ENCODE measurements at regions not wholly inside any gene's neighbourhood (a gene's known extent, or its start where the extent isn't known, plus 50 kb on each side); places are given as distances from the start of the nearest gene placed in this dataset.

DNA sequence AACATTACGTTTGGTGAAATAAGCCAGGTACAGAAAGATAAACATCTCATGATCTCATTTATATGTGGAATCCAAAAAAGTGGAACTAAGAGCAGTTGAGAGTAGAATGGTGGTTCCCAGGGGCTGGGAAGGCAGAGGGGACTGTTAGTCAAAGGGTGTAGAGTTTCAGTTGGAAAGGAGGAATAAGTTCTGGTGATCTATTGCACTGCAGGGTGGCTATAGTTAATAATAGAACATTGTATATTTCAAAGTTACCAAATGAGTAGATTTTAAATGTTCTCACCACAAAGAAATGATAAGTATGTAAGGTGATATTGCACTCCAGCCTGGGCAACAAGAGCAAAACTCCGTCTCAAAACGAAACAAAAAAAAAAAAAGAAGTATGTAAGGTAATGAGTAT lies 260.1 kb upstream of the RAB6C start:
- intact Hi-C loops (cut with micrococcal nuclease), result no loop called here
- H3K36me3 ChIP-seq (ENCODE audit: low read depth, low read length), result no peaks in the 10 kb centered on the region
- no peaks in the 10 kb centered on the region for H3K9me2 ChIP-seq (replicated peaks; ENCODE audit: low read length)
- H3K4me1 ChIP-seq (ENCODE audit: insufficient read depth, low read length), result no peaks in the 10 kb centered on the region
- no peaks in the 10 kb centered on the region for H3F3A ChIP-seq (ENCODE audit: low read length, unreplicated experiment)
- CTCF ChIA-PET, result no interaction called here
- H3K4me3 ChIP-seq (ENCODE audit: low read length), result no peak overlapping the region
- ATAC-seq (no peak), DNase-seq (no peak)
- H2AFZ ChIP-seq (ENCODE audit: low read length), result no peak overlapping the region
- no peaks in the 10 kb centered on the region for H3K9me3 ChIP-seq (ENCODE audit: low read length)
- no peak for TF ChIP-seq EZH2phosphoT487 (IDR thresholded peaks at IDR 0.05; ENCODE audit: borderline replicate concordance, low read length)
- TF ChIP-seq, protein P1, sequence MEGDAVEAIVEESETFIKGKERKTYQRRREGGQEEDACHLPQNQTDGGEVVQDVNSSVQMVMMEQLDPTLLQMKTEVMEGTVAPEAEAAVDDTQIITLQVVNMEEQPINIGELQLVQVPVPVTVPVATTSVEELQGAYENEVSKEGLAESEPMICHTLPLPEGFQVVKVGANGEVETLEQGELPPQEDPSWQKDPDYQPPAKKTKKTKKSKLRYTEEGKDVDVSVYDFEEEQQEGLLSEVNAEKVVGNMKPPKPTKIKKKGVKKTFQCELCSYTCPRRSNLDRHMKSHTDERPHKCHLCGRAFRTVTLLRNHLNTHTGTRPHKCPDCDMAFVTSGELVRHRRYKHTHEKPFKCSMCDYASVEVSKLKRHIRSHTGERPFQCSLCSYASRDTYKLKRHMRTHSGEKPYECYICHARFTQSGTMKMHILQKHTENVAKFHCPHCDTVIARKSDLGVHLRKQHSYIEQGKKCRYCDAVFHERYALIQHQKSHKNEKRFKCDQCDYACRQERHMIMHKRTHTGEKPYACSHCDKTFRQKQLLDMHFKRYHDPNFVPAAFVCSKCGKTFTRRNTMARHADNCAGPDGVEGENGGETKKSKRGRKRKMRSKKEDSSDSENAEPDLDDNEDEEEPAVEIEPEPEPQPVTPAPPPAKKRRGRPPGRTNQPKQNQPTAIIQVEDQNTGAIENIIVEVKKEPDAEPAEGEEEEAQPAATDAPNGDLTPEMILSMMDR (conservative IDR thresholded peaks at IDR 0.05; ENCODE audit: low read depth, low read length), result no peak
- no peak for TF ChIP-seq EZH2 (IDR thresholded peaks at IDR 0.05; ENCODE audit: low read length, unreplicated experiment)
- H3K79me2 ChIP-seq (ENCODE audit: low read length), result no peaks in the 10 kb centered on the region
- no peak overlapping the region for H3K27ac ChIP-seq (ENCODE audit: low read length)
- H3K27me3 ChIP-seq (ENCODE audit: low read length), result peaks cover 36% of the 10 kb centered on the region
- no peak overlapping the region for H3K4me2 ChIP-seq (ENCODE audit: low read length)
- H3K9ac ChIP-seq (ENCODE audit: low read length), result no peak overlapping the region
- no peaks in the 10 kb centered on the region for H4K20me1 ChIP-seq (ENCODE audit: low read length)
- BruUV-seq (replicated peaks), result no TSS peak
- POLR2A ChIA-PET (ENCODE audit: unreplicated experiment), result no interaction called here

DNA sequence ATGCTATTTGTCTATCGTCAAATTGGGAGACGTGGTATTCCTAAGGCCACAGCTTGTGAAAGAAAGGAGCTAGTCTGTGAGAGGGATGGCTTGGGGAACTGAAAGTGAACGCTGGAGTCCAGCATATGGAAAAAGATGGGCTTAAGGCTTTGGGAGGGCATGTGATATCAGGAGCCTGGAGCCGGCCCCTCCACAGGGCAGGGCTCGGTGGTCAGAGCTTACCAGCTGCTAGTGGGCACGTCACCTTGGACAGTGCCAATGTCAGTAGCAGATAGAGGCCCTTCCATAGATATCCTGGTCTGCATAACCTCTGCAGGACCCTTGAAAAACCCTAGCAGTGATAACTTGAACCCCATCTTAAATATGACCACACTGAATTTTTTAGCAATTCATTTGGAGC lies 259.1 kb upstream of the RAB6C start:
- no peaks in the 10 kb centered on the region for H4K20me1 ChIP-seq (ENCODE audit: low read length)
- no peak for ATAC-seq
- no peak overlapping the region for H2AFZ ChIP-seq (ENCODE audit: low read length)
- intact Hi-C loops (cut with micrococcal nuclease), result no loop called here
- TF ChIP-seq EZH2phosphoT487 (IDR thresholded peaks at IDR 0.05; ENCODE audit: borderline replicate concordance, low read length) (no peak), EZH2 (IDR thresholded peaks at IDR 0.05; ENCODE audit: low read length, unreplicated experiment) (no peak)
- TF ChIP-seq, protein P1 (conservative IDR thresholded peaks at IDR 0.05; ENCODE audit: low read depth, low read length), result no peak
- no peak for DNase-seq
- no peak overlapping the region for H3K27ac ChIP-seq (ENCODE audit: low read length)
- H3K4me1 ChIP-seq (ENCODE audit: insufficient read depth, low read length), result no peaks in the 10 kb centered on the region
- H3K9ac ChIP-seq (ENCODE audit: low read length), result no peak overlapping the region
- H3K27me3 ChIP-seq (ENCODE audit: low read length), result peaks cover 32% of the 10 kb centered on the region
- no TSS peak for BruUV-seq (replicated peaks)
- H3K9me3 ChIP-seq (ENCODE audit: low read length), result no peaks in the 10 kb centered on the region
- POLR2A ChIA-PET (ENCODE audit: unreplicated experiment), result no interaction called here
- CTCF ChIA-PET, result no interaction called here
- no peaks in the 10 kb centered on the region for H3K79me2 ChIP-seq (ENCODE audit: low read length)
- no peaks in the 10 kb centered on the region for H3K9me2 ChIP-seq (replicated peaks; ENCODE audit: low read length)
- H3K4me2 ChIP-seq (ENCODE audit: low read length), result no peak overlapping the region
- no peak overlapping the region for H3K4me3 ChIP-seq (ENCODE audit: low read length)
- no peaks in the 10 kb centered on the region for H3K36me3 ChIP-seq (ENCODE audit: low read depth, low read length)
- H3F3A ChIP-seq (ENCODE audit: low read length, unreplicated experiment), result no peaks in the 10 kb centered on the region

DNA sequence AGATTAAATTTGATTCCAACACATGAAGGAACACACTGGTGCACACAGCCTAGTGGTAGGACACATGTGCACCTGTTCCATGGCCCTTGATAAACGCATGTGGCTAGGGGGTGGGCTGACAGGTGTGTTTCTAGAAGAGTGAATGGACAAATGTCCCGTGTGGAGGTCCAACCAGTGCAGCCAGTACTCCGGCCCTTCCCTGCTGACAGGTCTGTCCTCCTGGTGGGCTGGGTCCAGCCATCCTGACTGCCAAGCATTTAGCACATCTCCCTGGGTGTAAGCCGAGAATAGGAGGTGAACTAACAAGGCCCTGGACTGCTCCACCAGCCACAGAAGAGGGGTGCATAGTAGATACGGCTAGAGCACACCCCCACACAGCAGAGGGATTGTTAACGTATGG lies 258.7 kb upstream of the RAB6C start:
- BruUV-seq (replicated peaks), result no TSS peak
- intact Hi-C loops (cut with micrococcal nuclease), result no loop called here

More for the DNA sequence above, 258.7 kb upstream of the RAB6C start:
- DNase-seq (no peak), ATAC-seq (no peak)
- H3K4me3 ChIP-seq (ENCODE audit: low read length), result no peak overlapping the region
- no peaks in the 10 kb centered on the region for H3F3A ChIP-seq (ENCODE audit: low read length, unreplicated experiment)
- TF ChIP-seq, protein P1 (conservative IDR thresholded peaks at IDR 0.05; ENCODE audit: low read depth, low read length), result no peak
- no peak for TF ChIP-seq EZH2 (IDR thresholded peaks at IDR 0.05; ENCODE audit: low read length, unreplicated experiment)
- H3K4me1 ChIP-seq (ENCODE audit: insufficient read depth, low read length), result no peaks in the 10 kb centered on the region
- no peak overlapping the region for H3K27ac ChIP-seq (ENCODE audit: low read length)
- H3K27me3 ChIP-seq (ENCODE audit: low read length), result peaks cover 28% of the 10 kb centered on the region
- H3K9me2 ChIP-seq (replicated peaks; ENCODE audit: low read length), result no peaks in the 10 kb centered on the region
- POLR2A ChIA-PET (ENCODE audit: unreplicated experiment), result no interaction called here
- H3K79me2 ChIP-seq (ENCODE audit: low read length), result no peaks in the 10 kb centered on the region
- no peak overlapping the region for H3K4me2 ChIP-seq (ENCODE audit: low read length)
- H4K20me1 ChIP-seq (ENCODE audit: low read length), result no peaks in the 10 kb centered on the region
- no peaks in the 10 kb centered on the region for H3K36me3 ChIP-seq (ENCODE audit: low read depth, low read length)
- no peak overlapping the region for H3K9ac ChIP-seq (ENCODE audit: low read length)
- H3K9me3 ChIP-seq (ENCODE audit: low read length), result no peaks in the 10 kb centered on the region
- CTCF ChIA-PET, result no interaction called here
- H2AFZ ChIP-seq (ENCODE audit: low read length), result no peak overlapping the region
